RPMI7951 (cell line): ENCODE measurements at regions not wholly inside any gene's neighbourhood (a gene's known extent, or its start where the extent isn't known, plus 50 kb on each side); places are given as distances from the start of the nearest gene placed in this dataset.
"Not testable (repeated sequence)": the region's sequence is repeated elsewhere in the genome, so short reads cannot be mapped to it uniquely, and the experiment has no call there.

Experiments used
- DNase-seq: peaks from one replicate; pipeline ENCODE4 v3.0.0-alpha.2; 2012; ENCODE audit warnings: low read depth

- no peak for DNase-seq
Measured at GRCh38 chr1:213776969-213777368, 210.8 kb upstream of the PROX1 start.

GRCh38 chr1:213779228-213779627 lies 208.5 kb upstream of the PROX1 start:
- no peak for DNase-seq

DNA sequence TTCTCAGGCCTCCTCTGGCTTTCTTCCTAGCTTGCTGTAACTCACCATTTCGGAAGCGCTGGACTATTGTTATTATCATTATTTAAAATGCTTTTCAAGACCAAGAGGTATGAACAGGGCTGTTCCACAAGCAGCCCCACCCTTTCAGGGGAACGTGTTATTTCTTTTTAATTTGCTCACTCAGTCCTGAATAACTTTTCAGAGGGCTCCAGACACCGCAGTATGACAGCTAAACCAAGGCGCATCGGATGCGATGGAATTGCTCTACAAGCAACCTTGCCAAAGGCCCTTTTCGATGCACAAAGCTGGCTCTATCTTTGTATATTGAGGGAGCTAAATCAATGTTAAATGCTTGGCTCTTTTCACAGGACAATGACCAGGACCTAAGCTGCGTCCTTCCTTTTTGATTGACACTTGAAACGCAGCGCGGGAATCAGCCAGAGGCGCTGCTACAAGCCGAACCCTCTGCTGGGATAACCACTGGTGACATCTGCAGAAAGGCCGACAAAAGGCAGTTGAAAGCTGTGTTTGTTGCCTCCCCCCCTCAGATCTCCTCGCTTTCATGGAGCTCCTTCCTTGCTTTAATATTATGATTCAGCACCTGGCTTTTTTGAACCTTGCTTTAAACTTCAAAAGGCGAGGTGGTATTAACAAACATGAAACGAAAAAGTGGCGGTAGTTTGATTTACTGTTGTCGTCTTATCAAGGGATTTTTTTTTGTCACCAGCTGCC lies 204.7 kb upstream of the PROX1 start:
- DNase-seq = no peak

GRCh38 chr1:213783893-213784292 lies 203.9 kb upstream of the PROX1 start:
- no peak for DNase-seq

- no peak for DNase-seq
Measured at GRCh38 chr1:213786683-213787082, 201.1 kb upstream of the PROX1 start.

DNA sequence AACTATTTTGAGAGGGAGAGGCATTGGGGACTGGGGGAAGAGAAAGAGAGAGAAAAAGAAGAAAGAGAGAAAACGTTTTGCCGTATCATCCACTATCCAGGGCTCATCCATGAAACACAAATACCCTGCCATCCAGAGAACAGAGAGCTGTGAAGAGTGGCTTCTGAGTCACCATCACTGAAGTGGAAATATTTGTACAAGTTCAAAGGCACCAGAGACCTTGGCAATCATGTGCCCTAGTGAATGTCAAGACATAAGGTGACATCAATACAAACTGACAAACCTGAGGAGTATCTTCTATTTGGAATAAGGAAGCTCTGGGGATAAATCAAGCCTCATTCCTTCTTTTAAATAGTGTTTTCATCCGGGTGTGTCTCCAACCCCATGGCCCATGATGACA lies 197.2 kb upstream of the PROX1 start:
- DNase-seq = no peak

DNA sequence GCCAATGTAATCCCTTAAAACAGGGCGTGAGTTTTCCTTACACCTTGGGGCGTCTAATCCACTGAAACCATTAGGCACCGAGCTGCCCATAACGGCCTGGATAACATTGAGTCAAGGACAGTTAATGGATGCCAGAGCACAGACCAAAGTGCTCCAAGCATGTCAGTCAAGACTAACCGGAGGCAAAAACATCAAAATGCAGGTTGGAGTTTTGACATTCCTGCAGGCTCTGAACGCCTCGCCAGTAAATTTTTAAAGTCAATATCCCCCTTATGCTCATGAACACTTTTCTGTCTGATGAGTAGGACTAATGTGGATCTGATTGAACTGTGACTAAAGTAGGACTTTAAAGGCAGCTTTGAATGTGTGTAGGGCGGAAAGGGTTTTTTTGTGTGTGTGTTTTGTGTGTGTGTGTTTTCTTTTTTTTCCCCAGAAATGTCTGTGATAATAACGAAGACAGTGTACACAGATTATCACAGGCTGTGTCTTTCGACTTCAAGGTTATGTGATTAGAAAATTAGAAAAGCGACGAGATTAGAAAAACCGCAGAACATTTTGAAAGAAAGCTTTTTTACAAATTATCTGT lies 194.2 kb upstream of the PROX1 start:
- DNase-seq = no peak

- DNase-seq = no peak
Measured at GRCh38 chr1:213796525-213796924, 191.2 kb upstream of the PROX1 start.

- not testable (repeated sequence) for DNase-seq
Measured at GRCh38 chr1:213808288-213808687, 179.5 kb upstream of the PROX1 start.

DNA sequence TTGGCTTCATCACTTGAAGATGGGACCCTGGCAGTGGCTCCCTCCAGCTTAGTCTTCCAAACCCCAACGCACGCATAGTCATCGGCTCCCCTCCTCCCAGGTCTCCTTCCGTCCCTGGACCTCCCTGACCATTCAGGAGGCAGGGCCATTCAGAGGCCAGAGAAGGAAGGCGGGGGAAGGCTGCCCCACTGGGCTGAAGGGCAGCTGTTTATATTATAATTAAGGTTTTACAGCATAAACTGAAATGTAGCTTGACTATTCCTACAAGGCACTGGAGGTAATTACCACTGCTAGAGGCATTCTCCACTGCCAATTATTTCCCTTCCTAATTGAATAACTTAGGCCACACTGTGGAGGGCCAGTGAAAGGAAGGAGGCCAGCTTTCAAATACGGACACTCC lies 170.6 kb upstream of the PROX1 start:
- DNase-seq = no peak

DNA sequence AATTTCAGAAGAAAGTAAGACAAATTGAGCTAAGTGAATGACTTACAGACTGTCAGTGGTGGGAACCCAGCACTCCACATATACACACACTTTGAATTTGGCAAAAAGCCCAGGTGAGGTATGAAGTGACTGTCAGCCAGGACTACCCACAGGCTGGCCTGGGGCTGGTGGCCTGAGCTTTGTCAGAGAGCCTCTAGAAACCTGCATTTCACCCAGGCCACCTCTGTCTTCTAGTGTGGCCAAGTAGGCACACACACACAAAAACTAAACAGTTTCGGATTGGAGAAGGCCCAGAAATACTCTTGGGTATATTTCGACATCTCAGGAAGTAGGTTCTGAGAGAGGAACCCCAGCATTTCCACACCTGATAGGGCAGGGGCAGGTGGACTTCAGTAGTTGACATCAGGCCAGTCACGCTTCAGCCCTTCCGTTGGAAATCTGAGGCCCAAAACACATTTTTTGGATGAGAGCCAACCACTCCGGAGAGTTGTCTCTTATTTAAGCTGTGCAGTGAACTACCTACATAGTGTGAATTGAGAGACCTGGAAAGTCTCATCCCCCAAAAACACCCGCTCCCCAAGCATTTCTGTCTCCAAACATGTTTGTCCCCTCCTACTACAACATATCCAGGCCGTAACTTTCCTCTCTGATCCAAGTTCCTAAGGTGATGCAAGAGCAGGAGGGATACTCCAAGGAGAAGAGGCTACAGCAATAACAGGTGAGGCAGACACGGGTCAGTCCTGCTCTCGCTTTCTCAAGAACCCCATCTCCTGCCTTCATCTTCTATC lies 167.2 kb upstream of the PROX1 start:
- peak; percentile 16 for DNase-seq

DNA sequence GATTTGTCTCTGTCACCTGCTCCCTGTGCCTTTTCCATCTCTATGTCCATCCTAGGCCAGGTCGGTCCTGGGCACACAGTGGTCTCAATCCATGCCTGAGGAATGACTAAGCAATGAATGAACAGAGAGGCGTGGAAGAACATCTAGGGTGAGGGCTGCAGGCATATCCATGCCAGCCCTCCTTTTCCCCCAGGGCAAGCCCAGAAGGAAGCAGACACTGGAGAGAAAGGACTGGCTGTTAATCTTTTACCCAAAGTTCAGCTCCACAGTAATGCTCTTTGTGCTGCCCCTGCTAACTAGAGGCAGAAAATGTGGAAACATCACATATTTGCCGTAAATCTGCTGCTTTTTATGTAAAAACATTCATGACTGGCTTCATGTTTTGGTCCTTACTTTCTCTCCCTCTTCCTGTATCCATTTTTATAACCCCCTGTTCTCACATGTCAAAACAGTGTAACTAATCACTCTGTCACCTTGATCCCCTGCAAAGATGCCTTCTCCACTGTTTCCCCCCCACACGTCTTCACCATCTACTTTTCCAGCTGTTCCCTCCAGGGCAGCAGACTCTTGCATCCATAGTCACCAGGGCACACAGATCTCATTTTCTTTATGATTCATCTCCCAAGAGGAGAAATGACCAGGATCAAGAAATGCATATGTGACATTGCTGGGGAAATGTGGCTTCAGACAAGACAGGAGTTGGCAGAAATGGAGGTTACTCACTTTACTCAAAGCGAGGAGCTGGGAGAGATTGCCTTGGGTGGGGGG lies 166.4 kb upstream of the PROX1 start:
- no peak for DNase-seq

DNA sequence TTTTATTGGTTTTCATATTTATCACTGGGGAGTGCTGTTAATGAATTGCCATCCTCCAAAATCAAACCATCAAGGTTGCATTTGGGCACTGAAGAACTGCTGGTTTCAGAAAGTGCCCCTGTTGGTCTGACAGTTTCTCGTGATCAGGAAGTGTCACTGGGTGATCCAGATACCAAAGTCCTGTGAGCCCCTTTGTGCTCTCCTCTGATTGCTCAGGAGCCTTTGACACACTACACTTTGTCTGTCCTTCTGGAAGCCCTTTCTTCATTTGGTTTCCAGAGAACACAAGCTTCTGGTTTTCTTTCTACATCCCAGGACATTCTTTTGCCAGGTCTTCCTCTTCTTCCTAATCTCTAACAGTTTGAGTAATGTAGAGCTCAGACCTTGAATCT lies 165.8 kb upstream of the PROX1 start:
- no peak for DNase-seq

- no peak for DNase-seq
Measured at GRCh38 chr1:213826891-213827290, 160.9 kb upstream of the PROX1 start.

DNA sequence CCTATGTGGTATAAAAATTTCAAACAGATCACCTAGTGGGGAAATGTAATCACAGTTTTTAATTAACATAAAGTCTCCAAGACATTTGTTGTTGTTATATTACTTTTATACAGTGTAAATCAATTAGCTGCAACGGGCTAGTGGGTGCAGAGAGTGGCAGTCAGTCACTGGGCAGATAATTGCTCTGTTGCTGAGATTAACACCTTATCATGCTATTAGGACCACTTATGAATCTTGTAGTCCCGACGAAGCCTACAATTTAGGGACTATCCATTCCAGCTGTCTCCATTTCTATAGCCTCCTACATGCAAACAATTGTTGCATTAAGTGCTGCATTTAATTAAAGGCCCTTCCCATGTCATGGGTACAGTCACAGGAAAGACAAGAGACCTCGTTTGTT lies 158.9 kb upstream of the PROX1 start:
- DNase-seq = no peak

- DNase-seq = no peak
Measured at GRCh38 chr1:213829780-213830179, 158.0 kb upstream of the PROX1 start.

- no peak for DNase-seq
Measured at GRCh38 chr1:213830371-213830770, 157.4 kb upstream of the PROX1 start.

DNA sequence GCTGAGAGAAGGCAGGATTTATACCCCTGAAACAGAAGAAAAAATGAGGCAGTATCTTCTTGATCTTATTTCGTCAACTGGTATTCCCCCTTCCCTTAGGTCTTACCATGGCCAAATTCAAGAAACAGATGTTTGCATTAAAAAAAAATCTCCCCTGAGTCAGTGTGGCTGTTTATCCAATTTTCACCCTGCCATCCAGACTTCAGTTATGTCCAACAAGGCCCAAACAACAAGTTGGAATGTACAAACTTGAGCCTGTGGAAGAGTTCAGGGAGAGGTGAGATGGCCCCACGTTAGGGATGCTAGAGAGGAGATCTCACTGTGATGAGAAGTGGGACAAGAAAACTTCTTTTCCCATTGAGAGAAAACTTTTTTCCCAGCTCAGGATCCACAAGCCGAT lies 147.2 kb upstream of the PROX1 start:
- no peak for DNase-seq

GRCh38 chr1:213844632-213845031 lies 143.1 kb upstream of the PROX1 start:
- DNase-seq = no peak

- DNase-seq = no peak
Measured at GRCh38 chr1:213852107-213852506, 135.7 kb upstream of the PROX1 start.

DNA sequence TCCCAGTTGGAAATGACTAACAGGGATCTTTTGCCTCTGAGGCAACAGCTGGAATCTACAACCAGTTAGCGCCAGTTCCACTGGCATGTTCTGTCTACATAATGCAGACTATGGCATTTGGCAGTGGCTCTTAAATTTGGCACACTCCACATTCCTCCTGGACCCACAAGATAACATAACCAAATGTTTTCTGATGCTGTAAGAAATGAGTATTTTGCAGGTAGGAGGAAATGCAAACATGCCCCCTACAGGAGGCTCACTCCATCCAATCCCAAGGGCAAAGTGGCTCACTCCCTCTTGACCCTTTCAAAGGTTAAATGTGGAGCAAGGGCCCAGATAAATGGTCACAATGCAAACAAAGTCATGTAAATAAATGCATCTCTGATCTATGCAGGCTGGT lies 129.2 kb upstream of the PROX1 start:
- DNase-seq = no peak

GRCh38 chr1:213861841-213862240 lies 125.9 kb upstream of the PROX1 start:
- DNase-seq = no peak
